ENCODE measurements at regions not wholly inside any gene's neighbourhood (a gene's known extent, or its start where the extent isn't known, plus 50 kb on each side); places are given as distances from the start of the nearest gene placed in this dataset.
A peak's percentile ranks its signal among the peaks of the same experiment; 100 is the strongest.
"Not testable (repeated sequence)": the region's sequence is repeated elsewhere in the genome, so short reads cannot be mapped to it uniquely, and the experiment has no call there.

DNA sequence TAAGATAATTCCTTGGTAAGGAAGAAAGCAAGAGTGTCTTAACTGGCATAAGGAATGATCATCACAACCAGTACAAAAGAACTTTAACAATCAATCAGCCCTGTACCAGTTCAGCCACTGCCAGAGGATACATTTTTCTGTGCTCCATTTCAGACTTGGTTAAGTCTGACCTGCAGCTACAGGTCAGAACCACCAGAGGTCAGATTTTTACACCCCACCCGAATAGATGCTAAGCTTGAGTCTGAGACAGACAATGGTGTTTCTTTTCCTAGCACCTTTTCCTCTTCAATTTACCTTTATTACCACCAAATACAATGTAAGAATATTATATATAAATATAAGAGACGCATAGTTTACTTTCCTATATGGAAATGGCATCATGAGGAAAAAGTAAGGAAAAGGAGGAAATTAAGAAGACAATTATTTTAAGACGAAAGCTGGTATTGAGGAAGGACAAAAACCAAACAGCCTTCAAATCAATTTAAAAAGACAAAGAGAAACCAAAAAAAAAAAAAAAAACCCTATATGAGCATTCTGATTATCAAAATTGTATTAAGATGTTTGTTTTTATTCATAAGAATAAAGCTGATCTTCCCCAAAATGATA lies 215.3 kb upstream of the TTC29 start:
- TF ChIP-seq POLR2A (IDR thresholded peaks at IDR 0.05) (no peak), EP300 (IDR thresholded peaks at IDR 0.05) (no peak)
- TF ChIP-seq, protein P1, sequence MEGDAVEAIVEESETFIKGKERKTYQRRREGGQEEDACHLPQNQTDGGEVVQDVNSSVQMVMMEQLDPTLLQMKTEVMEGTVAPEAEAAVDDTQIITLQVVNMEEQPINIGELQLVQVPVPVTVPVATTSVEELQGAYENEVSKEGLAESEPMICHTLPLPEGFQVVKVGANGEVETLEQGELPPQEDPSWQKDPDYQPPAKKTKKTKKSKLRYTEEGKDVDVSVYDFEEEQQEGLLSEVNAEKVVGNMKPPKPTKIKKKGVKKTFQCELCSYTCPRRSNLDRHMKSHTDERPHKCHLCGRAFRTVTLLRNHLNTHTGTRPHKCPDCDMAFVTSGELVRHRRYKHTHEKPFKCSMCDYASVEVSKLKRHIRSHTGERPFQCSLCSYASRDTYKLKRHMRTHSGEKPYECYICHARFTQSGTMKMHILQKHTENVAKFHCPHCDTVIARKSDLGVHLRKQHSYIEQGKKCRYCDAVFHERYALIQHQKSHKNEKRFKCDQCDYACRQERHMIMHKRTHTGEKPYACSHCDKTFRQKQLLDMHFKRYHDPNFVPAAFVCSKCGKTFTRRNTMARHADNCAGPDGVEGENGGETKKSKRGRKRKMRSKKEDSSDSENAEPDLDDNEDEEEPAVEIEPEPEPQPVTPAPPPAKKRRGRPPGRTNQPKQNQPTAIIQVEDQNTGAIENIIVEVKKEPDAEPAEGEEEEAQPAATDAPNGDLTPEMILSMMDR (IDR thresholded peaks at IDR 0.05): peak; percentile 53 to 66 (median 61)
- peak in 1 of 2 donors; percentile 23 for DNase-seq (ENCODE audit: low spot score in 2 of 2)
- H3K9me3 ChIP-seq: no peaks in the 10 kb centered on the region
- no peaks in the 10 kb centered on the region for H3K36me3 ChIP-seq
- 50 to 52% methylated on average over 3 of the region's 3 CpGs for WGBS, 2 donors
- H3K27ac ChIP-seq: no peak overlapping the region
- H3K27me3 ChIP-seq: no peaks in the 10 kb centered on the region
- no peak overlapping the region for H3K4me3 ChIP-seq
- H3K4me1 ChIP-seq: peaks cover 0 to 11% (median 0%) of the 10 kb centered on the region in 4 donors

GRCh38 chr4:147163311-147163710 lies 217.6 kb upstream of the TTC29 start:
- no peak for DNase-seq (ENCODE audit: low spot score in 2 of 2)

DNA sequence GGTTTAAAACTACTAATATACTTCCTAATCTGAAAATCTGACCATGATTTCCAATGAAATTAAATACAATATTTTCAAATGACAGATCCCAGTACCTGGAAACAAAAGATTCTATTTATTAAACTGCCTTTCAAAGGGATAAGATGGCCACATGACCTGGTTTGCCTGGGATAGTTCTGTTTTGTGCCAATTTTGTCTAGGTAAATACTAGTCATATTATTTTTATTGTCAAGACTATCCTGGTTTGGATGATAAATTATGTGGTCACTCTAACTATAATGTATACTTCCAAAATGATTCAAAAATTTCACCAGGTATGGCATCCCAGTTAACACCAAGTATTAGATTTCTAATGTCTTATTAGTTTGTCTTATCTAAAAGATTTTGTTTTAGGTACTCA lies 222.5 kb upstream of the TTC29 start:
- DNase-seq (ENCODE audit: low spot score in 2 of 2); H3K27ac ChIP-seq; H3K4me1 ChIP-seq; H3K4me3 ChIP-seq; H3K27me3 ChIP-seq; H3K9me3 ChIP-seq; H3K36me3 ChIP-seq: not testable (repeated sequence)

More at GRCh38 chr4:147163311-147163710, 217.6 kb upstream of the TTC29 start:
- peaks cover 0 to 6% (median 0%) of the 10 kb centered on the region in 4 donors for H3K4me1 ChIP-seq
- H3K36me3 ChIP-seq: no peaks in the 10 kb centered on the region
- TF ChIP-seq EP300 (IDR thresholded peaks at IDR 0.05) (no peak), POLR2A (IDR thresholded peaks at IDR 0.05) (no peak)
- TF ChIP-seq, protein P1 (IDR thresholded peaks at IDR 0.05): no peak
- H3K27me3 ChIP-seq: no peaks in the 10 kb centered on the region
- H3K4me3 ChIP-seq: no peak overlapping the region
- H3K9me3 ChIP-seq: no peaks in the 10 kb centered on the region
- H3K27ac ChIP-seq: no peak overlapping the region

DNA sequence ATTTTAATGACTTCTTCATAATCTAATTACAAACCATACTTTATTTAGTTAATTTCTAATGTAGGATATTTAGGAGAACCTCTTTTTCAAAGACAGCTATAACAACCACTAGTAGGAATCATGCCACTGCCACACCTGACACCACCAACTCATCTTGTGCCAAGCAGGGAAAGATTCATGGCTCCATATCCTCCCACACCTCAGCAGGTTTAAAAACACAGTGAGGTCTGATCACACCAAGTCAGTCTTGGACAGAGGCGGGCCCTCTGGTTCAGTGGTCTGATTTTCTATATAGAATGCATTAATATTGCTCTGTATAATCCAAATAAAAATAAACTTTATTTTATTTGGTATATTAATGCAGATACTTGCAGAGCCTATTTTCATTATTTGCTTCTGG lies 227.7 kb upstream of the TTC29 start:
- Histone ChIP-seq H3K4me1 (no peaks in the 10 kb centered on the region), H3K36me3 (no peaks in the 10 kb centered on the region), H3K27me3 (no peaks in the 10 kb centered on the region), H3K27ac (no peak overlapping the region), H3K4me3 (no peak overlapping the region), H3K9me3 (no peaks in the 10 kb centered on the region)
- DNase-seq (ENCODE audit: low spot score in 2 of 2): no peak
- no peak for TF ChIP-seq EP300 (IDR thresholded peaks at IDR 0.05)
- no peak for TF ChIP-seq POLR2A (IDR thresholded peaks at IDR 0.05)
- TF ChIP-seq, protein P1 (IDR thresholded peaks at IDR 0.05): no peak
- 94 to 100% methylated on average over 1 of the region's 1 CpG for WGBS, 2 donors

GRCh38 chr4:147173797-147174432 lies 228.3 kb upstream of the TTC29 start:
- no peaks in the 10 kb centered on the region for H3K27me3 ChIP-seq
- TF ChIP-seq POLR2A (IDR thresholded peaks at IDR 0.05) (no peak), EP300 (IDR thresholded peaks at IDR 0.05) (no peak)
- TF ChIP-seq, protein P1 (IDR thresholded peaks at IDR 0.05): no peak
- no peak overlapping the region for H3K4me3 ChIP-seq
- no peak for DNase-seq (ENCODE audit: low spot score in 2 of 2)
- H3K27ac ChIP-seq: no peak overlapping the region
- no peaks in the 10 kb centered on the region for H3K4me1 ChIP-seq
- 65 to 74% methylated on average over 7 of the region's 7 CpGs for WGBS, 2 donors
- no peaks in the 10 kb centered on the region for H3K9me3 ChIP-seq
- H3K36me3 ChIP-seq: no peaks in the 10 kb centered on the region

All from tibial nerve (tissue), 4 donors.